Activated CD4-positive, alpha-beta T cell treated with anti-CD3 and anti-CD28 coated beads, Interleukin-2, amount 50 U/mL, for 16 hours (primary cell): ENCODE measurements at regions not wholly inside any gene's neighbourhood (a gene's known extent, or its start where the extent isn't known, plus 50 kb on each side); places are given as distances from the start of the nearest gene placed in this dataset.
"Not testable (repeated sequence)": the region's sequence is repeated elsewhere in the genome, so short reads cannot be mapped to it uniquely, and the experiment has no call there.

Source experiments
- DNase-seq: peaks from one replicate; pipeline ENCODE4 v3.0.0-alpha.2; 2020

- no peak for DNase-seq
Measured at GRCh38 chr3:161694682-161695564, 198.3 kb downstream of the OTOL1 start.

GRCh38 chr3:161695811-161696210, 199.2 kb downstream of the OTOL1 start:
- no peak for DNase-seq

GRCh38 chr3:161700998-161701397, 204.4 kb downstream of the OTOL1 start:
- DNase-seq: no peak

- not testable (repeated sequence) for DNase-seq
Measured at GRCh38 chr3:161707253-161707652, 210.6 kb downstream of the OTOL1 start.

GRCh38 chr3:161713731-161714130, 217.1 kb downstream of the OTOL1 start:
- no peak for DNase-seq

- DNase-seq: no peak
Measured at GRCh38 chr3:161731968-161732367, 235.4 kb downstream of the OTOL1 start.

- no peak for DNase-seq
Measured at GRCh38 chr3:161737171-161737570, 240.6 kb downstream of the OTOL1 start.

- DNase-seq: no peak
Measured at GRCh38 chr3:161740421-161740820, 243.8 kb downstream of the OTOL1 start.

GRCh38 chr3:161744366-161744765, 247.8 kb downstream of the OTOL1 start:
- DNase-seq: no peak

- no peak for DNase-seq
Measured at GRCh38 chr3:161745741-161746140, 249.1 kb downstream of the OTOL1 start.

- no peak for DNase-seq
Measured at GRCh38 chr3:161748049-161748448, 251.4 kb downstream of the OTOL1 start.

- DNase-seq: no peak
Measured at GRCh38 chr3:161754420-161755053, 257.9 kb downstream of the OTOL1 start.

GRCh38 chr3:161759444-161759843, 262.8 kb downstream of the OTOL1 start:
- no peak for DNase-seq

GRCh38 chr3:161766331-161766730, 269.7 kb downstream of the OTOL1 start:
- no peak for DNase-seq

- peak; percentile 24 for DNase-seq
Measured at GRCh38 chr3:161770484-161771386, 274.1 kb downstream of the OTOL1 start.

GRCh38 chr3:161781381-161781780, 284.8 kb downstream of the OTOL1 start:
- DNase-seq: no peak

- DNase-seq: no peak
Measured at GRCh38 chr3:161793194-161793930, 296.8 kb downstream of the OTOL1 start.

GRCh38 chr3:161794551-161794950, 297.9 kb downstream of the OTOL1 start:
- DNase-seq: no peak

- no peak for DNase-seq
Measured at GRCh38 chr3:161796312-161796711, 299.7 kb downstream of the OTOL1 start.

- DNase-seq: no peak
Measured at GRCh38 chr3:161796780-161797179, 300.2 kb downstream of the OTOL1 start.

- DNase-seq: no peak
Measured at GRCh38 chr3:161798016-161798415, 301.4 kb downstream of the OTOL1 start.

- DNase-seq: no peak
Measured at GRCh38 chr3:161800985-161801559, 304.5 kb downstream of the OTOL1 start.
